ENCODE measurements at regions not wholly inside any gene's neighbourhood (a gene's known extent, or its start where the extent isn't known, plus 50 kb on each side); places are given as distances from the start of the nearest gene placed in this dataset.

DNA sequence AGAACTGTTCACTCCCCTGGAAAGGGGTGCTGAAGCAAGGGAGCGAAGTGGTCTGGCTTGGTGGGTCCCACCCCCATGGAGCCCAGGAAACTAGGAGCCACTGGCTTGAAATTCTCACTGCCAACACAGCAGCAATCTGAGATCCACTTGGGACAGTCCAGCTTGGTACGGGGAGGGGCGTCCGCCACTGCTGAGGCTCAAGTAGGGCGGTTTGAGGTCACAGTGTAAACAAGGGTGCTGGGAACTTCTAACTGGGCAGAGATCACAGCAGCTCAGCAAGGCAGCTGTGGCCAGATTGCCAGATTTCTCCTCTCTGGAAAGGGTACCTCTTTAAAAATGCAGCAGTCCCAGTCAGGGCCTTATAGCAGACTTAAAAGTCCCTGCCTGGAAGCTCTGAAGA is 53.9 kb upstream of the GALNTL6 start:
- DNase-seq (ENCODE audit: low read depth in 1 of 2, low spot score in 1 of 2): no peak

DNA sequence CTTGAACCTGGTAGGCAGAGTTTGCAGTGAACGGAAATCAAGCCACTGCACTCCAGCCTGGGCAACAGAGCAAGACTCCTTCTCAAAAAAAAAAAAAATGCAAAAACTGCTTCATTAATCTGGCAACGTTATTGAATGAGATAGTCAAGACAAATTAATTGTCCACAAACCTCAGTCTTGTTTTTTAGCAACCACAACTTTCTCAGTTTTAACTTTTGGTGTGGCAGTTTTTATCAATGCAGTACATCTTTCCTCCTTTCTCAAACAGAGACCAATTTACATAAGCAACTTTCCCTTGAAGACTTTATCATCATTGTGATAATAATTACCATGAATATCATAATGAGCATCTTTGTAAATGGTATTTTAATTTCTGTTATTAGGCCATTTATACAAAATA is 61.7 kb upstream of the GALNTL6 start:
- no peak for DNase-seq (ENCODE audit: low read depth in 1 of 2, low spot score in 1 of 2)

DNA sequence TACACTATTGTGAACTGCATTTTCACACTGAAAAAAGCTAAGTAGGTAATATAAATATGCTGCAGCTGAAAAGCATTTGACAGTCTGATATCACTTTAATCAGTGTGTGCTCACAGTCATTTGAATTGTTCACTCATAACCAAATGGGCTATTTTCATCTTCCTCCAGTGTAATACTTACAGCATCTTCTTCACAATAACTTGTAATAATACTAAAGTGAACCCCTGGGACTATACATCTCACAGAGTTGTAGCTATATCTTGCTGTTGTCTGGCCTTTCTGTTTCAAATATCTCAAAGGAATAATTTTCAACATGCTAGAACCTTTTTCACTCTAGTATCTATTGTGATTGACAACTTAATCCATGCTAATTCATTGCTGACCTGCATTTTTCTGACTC is 66.8 kb upstream of the GALNTL6 start:
- no peak for DNase-seq (ENCODE audit: low read depth in 1 of 2, low spot score in 1 of 2)

DNA sequence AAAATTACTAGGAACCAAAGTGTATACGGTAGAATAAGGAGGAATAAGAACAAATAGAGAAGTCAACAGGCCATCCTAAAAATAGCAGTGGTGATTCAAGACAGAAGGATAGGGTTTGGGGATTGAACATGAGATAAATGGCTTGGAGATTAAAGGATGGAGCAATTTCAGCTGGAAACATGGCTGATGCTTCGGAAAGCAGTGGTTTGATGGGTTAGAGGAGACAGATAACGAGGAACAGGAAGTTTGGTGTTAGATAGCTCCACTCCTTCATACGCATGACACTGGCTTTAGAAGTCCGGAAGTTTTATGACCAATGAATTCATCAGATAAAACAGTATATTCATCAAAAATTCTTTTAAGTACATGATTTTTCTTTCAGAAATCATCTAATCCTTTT is 70.8 kb upstream of the GALNTL6 start:
- no peak for DNase-seq (ENCODE audit: low read depth in 1 of 2, low spot score in 1 of 2)

DNA sequence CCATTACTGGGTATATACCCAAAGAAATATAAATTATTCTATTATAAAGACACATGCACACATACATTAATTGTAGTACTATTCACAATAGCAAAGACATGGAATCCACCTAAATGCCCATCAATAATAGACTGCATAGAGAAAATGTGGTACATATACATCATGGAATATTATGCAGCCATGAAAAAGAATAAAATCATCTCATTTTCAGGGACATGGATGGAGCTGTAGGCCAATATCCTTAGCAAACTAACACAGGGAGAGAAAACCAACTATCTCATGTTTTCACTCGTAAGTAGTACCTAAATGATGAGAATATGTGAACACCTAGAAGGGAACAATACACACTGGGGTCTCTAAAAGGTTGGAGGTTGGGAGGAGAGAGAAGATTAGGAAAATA is 86.0 kb upstream of the GALNTL6 start:
- no peak for DNase-seq (ENCODE audit: low read depth in 1 of 2, low spot score in 1 of 2)

DNA sequence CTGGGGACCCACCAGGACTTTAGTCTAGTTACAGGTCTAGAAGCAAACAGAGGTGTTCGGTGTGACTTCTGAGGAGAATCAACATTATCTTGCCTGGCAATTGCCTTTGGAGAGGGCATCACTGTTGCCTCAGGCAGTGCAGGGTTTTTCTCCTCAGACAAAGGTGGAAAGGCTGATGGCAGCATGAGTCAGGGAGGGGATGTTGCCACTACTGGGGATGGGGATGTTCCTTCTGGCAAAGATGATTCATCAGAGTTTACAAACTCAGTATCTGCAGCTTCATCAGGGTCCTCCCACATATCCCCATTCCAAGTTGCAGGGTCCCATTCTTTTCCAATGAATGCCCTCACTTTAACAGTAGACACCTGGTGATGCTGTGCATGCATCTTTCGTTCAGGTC is 91.3 kb upstream of the GALNTL6 start:
- DNase-seq (ENCODE audit: low read depth in 1 of 2, low spot score in 1 of 2): no peak

DNA sequence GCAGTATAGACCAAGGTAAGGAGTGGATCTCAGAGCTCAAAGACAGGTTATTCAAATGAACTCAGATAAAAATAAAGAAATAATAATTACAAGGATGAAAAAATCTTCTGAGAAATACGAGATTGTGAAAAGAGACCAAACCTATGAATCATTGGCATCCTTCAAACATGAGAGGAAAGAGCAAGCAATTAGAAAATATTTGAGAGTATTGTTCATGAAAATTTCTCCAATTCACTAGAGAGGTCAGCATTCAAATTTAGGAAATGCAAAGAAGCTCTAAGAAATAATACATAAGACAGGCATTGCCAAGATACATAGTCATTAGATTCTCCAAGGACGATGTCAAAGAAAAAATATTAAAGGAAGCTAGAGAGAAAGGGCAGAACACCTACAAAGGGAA is 93.5 kb upstream of the GALNTL6 start:
- DNase-seq (ENCODE audit: low read depth in 1 of 2, low spot score in 1 of 2): no peak

DNA sequence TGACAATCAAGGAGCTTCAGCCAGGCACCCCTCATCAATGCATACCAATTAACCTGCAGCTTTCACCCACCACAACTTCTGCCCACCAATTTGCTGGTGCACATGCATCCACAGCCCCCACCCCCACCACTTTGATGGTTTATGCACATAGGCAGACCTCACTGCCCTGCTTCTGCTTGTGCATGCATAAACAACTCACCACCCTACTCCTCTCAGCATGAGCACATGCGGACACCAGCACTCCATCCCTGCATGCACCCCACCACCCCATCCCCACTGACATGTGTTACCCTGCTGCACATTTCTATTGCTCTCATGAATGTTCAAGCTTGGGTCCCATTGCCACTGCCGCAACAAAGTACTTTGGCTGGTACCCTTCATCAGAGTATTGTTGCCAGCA is 94.5 kb upstream of the GALNTL6 start:
- no peak for DNase-seq (ENCODE audit: low read depth in 1 of 2, low spot score in 1 of 2)

DNA sequence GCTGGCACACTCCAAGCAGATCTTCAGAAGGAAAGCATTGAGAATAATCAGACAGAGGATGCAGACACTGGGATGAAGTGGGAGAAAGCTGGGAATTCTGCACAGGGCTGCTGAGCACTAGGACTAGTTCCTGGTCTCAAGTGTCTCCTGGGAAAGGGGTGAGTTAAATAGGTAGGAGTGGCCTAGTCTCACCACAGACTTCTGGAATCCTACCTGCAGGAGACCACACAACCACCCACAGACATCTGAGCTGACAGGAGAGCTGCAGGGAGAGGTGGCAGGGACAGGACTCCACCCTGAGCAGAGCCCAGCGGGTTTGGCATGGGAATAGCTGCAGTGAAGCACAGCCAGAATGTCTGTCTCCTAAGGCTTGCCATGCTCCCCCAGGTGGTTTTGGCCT is 95.1 kb upstream of the GALNTL6 start:
- DNase-seq (ENCODE audit: low read depth in 1 of 2, low spot score in 1 of 2): no peak

DNA sequence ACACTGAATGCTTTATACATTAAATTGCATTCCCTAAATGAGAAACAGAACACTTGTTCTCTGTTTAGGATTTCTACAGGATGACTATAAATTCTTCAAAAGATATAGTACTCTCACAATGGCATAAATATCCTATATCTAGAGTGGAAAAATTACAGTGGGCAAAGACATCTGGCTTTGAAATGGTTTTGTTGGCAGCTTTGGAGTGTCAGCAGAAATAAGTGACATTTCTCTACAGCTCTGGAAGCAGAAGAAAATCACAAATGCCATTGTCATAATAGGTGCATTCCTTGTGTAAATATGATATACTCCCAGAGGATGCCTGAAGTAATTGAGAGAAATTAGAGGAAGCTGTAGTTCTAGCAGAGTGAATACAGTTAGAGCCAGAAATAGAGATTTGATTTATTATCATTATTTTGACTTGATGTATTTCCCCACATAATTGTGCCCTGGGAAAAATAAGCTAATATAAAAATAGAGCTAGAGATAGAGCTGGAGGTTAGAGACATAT is 95.9 kb upstream of the GALNTL6 start:
- no peak for DNase-seq (ENCODE audit: low read depth in 1 of 2, low spot score in 1 of 2)

DNA sequence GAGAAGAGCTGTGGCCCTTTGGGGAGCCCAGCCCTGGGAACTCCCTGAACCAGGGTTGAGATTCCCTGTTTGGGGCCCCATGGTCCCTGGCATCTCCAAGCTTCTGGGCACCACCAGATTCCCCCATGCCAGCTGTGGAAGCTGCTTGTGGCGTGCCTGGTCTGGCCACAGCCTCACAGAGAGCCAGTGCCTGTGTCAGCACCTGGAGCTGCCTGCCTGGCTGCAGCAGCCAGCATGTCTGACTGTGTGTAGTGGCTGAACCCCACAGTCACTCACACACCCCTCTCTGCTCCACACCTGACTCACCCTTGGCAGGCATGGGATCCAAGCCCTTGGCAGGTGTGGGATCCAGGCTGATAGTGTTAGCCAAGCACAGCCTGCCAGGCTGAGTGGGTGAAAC is 97.2 kb upstream of the GALNTL6 start:
- DNase-seq (ENCODE audit: low read depth in 1 of 2, low spot score in 1 of 2): no peak

DNA sequence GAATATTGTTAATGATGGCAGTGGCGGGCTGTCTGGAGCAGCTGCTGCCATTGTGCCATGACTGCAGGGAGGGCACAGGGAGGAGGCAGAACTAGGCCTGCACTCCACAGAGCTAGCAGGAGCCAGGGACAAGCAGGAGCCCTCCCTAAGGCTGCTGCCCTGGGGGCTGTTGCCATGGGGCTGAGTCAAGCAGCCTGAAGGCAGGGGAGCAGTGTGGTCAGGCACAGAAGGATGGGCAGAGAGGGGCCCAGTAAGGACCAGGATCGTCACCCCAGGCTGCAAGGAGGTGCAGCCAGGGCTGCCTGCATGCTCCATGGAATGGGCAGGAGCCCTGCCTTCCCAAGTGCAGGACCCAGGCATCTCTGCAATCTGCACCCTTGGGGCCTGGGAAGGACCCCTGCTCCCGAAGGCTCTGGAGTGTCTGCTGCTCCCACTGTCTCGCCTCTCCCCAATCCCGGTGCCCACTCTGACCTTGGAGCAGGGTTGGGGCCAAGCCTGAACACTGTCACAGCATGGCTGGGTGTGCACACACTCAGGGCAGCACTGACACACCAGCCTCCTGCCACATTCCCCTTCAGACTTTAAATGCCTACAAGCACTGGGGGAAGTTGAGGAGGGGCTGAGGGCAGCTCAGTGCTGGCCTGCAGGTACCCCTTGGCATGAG is 98.3 kb upstream of the GALNTL6 start:
- no peak for DNase-seq (ENCODE audit: low read depth in 1 of 2, low spot score in 1 of 2)

DNA sequence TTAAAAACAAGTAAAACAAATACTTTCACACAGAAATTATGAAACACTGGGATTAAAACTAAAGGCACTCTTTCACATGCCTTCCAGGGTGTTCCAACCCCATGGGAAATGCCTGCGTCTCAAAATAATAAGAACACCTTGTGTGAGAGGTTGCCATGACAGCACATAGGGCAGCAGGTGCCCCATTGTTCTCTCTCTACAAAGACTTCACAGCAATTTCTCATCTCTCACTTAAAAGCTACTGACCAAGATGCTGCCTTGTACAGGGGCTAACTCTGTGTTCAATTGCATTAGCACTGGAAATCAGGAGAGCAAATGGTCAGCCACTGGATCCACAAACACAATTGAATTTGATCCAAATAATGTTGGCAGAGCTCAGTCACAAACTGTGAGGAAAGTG is 102.5 kb upstream of the GALNTL6 start:
- DNase-seq (ENCODE audit: low read depth in 1 of 2, low spot score in 1 of 2): no peak

DNA sequence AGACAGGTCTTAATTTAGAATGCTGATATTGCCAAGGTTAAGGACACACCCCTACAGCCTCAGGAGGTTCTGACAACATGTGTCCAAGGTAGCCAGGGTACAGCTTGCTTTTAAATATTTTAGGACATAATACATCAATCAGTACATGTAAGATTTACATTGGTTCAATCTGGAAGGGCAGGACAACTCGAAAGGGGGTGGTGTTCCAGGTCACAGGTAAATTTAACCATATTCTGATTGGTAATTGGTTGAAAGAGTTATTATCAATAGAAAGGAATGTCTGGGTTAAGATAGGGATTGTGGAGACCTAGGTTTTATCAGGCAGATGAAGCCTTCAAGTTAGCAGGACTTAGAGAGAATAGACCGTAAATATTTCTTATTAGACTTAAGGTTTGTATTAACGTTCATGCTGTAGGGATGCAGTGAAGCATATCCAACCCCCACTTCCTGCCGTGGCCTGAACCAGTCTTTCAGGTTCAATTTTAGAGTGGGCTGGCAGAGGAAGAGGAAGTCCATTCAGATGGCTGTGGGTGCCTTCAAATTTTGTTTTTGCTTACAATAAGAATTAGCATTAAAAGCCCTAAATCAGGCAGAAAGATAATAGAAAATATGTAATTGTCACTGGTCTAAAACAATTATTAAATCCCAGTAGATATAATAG is 136.5 kb upstream of the GALNTL6 start:
- DNase-seq (ENCODE audit: low read depth in 1 of 2, low spot score in 1 of 2): no peak

DNA sequence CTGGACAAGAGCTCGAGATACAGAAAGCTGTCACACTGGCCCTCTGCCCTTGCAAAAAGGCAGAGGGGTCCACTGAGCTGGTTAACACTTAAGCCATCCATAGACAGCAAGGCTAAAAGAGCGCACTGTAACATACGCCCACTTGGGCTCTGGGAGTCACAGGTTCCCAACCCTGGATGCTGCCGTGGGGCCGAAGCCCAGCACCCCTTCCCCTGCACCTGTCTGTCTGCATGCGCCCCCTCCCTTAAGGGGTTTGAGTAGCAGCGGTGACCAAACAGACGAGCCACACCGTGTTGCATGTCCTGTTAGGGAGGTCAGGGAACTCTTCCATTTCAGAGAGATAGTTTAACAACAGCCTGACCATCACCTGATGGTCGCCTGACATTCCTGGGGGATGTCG is 138.4 kb upstream of the GALNTL6 start:
- DNase-seq (ENCODE audit: low read depth in 1 of 2, low spot score in 1 of 2): no peak

DNA sequence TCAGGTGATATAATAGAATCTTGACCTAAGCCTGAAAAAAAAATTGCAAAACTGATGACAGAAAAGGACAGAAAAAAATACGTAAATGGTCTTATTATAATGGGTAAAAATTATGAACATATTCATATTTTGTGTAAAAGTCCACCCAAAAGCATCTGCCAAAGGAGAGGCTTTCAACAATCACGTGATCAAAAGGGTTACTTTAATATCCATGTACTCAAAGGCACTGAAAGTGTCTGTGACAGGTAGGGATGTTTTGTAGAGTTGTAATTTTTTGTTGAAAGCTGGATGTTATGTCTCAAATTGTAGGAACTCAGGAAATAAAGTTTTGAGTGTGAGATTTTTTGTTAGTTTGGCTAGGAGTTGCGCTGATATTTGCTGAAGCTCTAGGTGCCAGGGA is 144.8 kb upstream of the GALNTL6 start:
- DNase-seq (ENCODE audit: low read depth in 1 of 2, low spot score in 1 of 2): no peak

DNA sequence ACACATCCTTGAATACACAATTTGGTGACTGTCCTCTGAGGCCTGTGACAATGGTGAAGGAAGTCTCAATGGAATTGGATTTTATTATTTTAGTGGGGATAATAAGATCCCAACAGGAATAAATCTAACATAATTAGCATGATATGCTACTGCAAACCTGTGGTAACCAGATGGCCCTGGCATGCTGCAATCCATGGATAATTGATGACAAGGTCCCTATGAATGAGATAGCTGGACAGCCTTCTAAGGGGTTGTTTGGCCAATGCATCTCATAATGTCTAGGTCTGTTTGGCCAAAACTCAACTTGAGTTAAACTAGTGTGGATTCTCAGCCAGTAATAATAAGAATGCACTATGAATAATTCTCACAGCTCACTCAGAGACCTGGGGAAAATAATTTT is 145.3 kb upstream of the GALNTL6 start:
- DNase-seq (ENCODE audit: low read depth in 1 of 2, low spot score in 1 of 2): no peak

DNA sequence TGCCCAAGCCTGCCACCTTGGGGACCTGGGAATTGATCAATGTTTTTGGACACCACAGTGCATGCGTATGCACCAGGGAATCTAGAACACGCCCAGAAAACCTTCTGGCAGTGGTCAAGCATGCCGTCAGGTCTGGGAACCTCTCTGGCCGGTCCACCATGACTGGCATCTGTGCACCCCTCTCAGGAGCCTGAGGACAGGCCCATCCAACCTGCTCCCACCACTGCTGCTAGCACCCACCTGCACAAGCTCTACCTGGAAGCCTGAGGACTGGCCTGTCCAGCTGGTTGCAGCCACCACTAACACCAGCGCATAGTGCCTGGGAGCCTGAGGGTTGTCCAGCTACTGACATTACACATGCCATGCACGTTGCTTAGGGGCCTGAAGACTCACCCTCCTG is 162.1 kb upstream of the GALNTL6 start:
- no peak for DNase-seq (ENCODE audit: low read depth in 1 of 2, low spot score in 1 of 2)

DNA sequence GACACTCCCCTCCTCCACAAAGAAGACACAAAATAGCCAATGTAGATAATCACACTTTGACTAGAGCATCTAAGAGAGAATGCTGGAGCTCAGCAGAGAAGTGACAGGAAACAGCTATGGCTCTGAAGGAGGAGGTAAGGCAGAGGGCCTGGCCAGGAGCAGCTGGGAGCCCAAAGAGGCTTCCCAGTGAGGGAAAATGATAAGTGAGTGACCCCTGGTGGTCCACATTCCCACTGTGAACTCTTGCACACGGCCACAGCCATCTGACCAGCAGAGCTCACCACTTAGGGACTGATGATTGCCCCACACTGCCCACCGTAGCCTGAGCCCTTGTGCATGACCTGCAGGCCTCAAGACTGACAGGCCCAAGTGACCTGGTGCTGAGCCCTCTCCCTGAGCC is 162.7 kb upstream of the GALNTL6 start:
- no peak for DNase-seq (ENCODE audit: low read depth in 1 of 2, low spot score in 1 of 2)

DNA sequence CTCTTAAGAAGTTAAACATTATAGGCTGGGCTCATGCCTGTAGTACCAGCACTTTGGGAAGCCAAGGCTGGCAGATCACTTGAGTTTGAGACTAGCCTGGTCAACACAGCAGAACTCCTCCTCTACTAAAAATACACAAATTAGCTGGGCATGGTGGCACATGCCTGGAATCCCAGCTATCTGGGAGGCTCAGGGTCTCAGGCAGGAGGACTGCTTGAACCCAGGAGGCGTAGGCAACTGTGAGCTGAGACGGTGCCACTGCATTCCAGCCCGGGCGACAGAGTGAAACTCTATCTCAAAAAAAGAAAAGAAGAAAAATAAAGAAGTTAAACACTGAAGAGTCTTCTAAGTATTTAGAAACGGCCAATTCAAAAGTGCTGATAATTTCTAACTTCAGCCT is 164.3 kb upstream of the GALNTL6 start:
- no peak for DNase-seq (ENCODE audit: low read depth in 1 of 2, low spot score in 1 of 2)

DNA sequence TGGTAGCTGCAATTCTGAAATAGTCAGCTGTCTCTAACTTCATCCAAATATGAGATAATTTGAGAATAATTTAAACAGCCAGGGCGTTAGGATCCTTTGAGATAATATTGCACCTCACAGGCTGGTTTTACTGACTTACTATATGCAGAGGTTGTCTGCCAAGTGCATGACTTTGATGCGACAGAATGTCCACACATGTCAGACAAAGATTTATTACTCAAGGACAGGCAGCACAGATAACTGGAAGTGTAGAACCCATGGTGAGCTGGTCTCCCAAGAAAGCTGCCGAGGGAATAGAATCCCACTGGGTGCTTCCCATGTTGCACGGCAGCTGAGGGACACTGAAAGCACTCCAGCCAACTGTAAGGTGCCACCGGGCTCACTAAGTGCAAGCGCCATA is 166.2 kb upstream of the GALNTL6 start:
- no peak for DNase-seq (ENCODE audit: low read depth in 1 of 2, low spot score in 1 of 2)

DNA sequence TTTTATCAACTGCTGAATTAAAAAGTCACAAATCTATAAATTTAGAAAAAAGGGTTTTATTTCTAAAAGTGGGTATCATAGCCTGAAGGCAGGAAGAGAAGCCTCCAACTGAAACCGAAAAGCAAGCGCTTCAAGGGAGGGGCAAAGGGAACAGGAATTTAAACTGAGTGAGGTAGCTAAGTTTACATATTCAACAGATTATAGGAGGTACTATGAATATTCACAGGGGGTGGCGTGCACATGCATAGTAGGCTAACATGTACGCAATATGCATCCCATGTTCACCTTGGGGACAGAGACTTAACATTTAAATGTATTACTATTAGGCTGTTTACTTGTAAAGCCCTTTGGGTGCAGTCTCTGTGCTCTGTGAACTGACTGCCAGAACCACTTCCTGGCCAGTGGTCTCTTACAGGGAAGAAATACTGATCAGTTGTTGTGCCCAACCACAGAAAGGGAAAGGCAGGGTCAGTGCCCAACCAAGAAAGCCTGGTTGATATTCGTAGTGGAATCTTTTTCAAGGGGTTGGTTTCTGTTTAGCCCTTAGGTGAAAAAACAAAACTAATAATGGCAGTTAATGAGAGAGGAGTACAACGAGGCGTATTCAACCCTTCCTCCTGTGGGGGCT is 168.7 kb upstream of the GALNTL6 start:
- DNase-seq (ENCODE audit: low read depth in 1 of 2, low spot score in 1 of 2): no peak

DNA sequence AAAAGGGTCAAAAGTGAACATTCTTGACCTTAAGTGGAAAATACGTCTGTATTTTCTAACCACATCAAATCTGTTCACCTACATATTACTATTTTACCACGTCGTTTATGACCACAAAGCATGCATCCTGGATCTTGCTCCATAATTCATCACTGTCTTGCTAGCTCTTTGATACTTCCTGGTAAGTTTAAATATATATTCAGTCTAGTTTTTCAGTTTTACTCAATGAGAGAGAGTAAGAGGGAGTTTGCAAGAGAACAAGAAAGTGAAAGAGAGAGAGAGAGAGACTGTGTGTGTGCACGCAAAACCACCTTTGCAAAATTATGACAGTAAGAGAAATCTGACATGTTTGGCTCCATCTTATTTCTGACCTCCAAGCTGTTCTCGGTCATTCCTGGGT is 173.7 kb upstream of the GALNTL6 start:
- DNase-seq (ENCODE audit: low read depth in 1 of 2, low spot score in 1 of 2): no peak
